Prostate gland (tissue), 2 donors: ENCODE measurements at regions not wholly inside any gene's neighbourhood (a gene's known extent, or its start where the extent isn't known, plus 50 kb on each side); places are given as distances from the start of the nearest gene placed in this dataset.

ENCODE experiments used
- CTCF ChIP-seq, 4 experiments: fragments of 200-600 bp in 2 of 4; fragments of 450-650 bp in 2 of 4; sonication (generic) in 2 of 4; IDR thresholded peaks; 1 replicate in 3 of 4; 2 replicates in 1 of 4; pipeline ENCODE4 v1.5.1; 2016 to 2019; ENCODE audit warnings: antibody characterized with exemption in 4 of 4, mild to moderate bottlenecking in 2 of 4, moderate library complexity in 2 of 4
- POLR2A ChIP-seq: fragments of 450-650 bp; IDR thresholded peaks from one replicate; pipeline ENCODE4 v1.6.1; 2016; ENCODE audit warnings: antibody characterized with exemption, mild to moderate bottlenecking
- POLR2AphosphoS5 ChIP-seq: sonication (generic); formaldehyde crosslinking; IDR thresholded peaks from one replicate; pipeline ENCODE4 v1.6.1; 2017; ENCODE audit warnings: antibody characterized with exemption

- TF ChIP-seq CTCF (IDR thresholded peaks at IDR 0.05) = no peak
- no peak for TF ChIP-seq POLR2AphosphoS5
- no peak for TF ChIP-seq POLR2A
Measured at GRCh38 chr9:4424891-4425290, 65.4 kb upstream of the SLC1A1 start.
